GM19043 (cell line): ENCODE measurements at regions not wholly inside any gene's neighbourhood (a gene's known extent, or its start where the extent isn't known, plus 50 kb on each side); places are given as distances from the start of the nearest gene placed in this dataset.

Source experiments
- ATAC-seq: cut with Tn5 transposase; IDR thresholded peaks from one replicate; pipeline ENCODE4 v1.9.1; 2021; ENCODE audit warnings: low read depth; ENCODE audit not compliant: unreplicated experiment

DNA sequence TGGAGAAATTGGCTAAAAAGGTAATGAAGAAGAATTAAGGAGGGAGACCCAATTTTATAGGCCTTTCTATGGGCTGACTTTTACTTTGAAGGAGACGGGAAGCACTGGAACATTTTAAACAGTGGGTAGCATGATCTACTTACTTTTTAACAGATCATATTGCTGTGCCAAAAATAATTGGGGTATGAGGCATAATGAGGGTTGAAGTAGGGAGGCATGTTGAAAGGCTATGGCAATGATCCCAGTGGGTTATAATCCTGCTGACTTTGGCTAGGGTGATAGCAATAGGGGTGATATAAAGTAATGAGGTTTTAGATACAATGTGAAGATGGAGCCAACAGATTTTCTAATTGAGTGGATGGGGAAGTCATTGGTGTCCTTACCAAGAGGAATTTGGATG, 73.2 kb downstream of the GPR37 start:
- ATAC-seq = no peak

DNA sequence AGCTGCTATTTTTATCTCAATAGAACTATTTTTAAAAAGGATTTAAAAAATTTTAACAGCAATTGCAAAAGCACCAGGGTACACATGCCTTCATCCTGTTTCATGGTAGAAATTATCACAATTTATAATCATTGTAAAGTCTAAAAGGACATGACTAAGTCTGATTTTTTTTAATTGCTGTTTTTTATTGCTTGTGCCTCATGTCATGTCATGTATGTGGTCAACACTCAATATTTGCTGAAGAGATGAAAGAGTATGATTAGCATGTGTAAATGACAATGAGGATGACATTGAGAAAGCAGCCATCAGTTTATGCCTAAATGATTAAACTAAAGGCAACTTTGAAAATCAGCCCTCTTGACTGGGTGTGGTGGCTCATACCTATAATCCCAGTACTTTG, 74.8 kb downstream of the GPR37 start:
- ATAC-seq = no peak

DNA sequence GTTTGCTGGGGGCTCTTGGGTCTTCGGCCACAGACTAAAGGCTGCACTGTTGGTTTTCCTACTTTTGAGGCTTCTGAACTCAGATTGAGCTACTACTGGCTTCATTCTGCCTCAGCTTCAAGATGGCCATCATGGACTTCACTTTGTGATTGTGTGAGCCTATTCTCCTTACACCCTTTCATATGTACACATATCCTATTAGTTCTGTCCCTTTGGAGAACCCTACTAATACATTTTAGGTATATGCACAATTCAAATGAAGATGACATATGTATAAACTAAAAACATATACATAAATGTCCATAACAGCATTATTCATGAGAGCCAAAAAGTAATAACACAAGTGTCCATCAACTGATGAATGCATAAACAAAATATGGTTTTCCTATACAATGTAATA, 75.7 kb downstream of the GPR37 start:
- no peak for ATAC-seq

DNA sequence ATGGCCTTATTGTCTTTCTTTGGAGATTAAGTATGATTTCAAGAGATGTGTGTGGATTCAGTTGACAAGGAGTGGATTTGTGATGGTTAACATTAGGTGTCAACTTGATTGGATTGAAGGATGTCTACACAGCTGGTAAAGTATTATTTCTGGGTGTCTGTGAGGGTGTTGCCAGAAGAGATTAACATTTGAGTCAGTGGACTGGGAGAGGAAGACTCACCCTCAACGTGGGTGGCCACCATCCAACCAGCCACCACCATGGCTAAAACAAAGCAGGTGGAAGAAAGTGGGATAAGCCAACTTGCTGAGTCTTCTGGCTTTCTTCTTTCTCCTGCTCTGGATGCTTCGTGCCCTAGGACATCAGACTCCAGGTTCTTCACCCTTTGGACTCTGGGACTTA, 76.1 kb downstream of the GPR37 start:
- ATAC-seq = no peak

DNA sequence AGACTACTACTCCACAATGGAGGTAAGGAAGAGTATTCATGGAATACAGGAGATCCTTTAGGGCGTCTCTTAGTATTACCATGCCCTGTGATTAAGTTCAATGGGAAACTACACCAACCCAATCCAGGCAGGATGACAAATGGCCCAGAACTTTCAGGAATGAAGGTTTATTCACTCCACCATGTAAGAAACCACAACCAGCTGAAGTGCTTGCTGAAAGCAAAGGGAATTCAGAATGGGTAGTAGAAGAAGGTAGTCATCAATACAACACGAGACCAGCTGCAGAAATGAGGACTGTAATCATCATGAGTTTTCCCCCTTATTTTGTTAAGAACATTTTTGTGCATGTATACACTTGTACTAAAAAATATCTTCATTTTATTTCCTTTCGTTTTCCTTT, 76.6 kb downstream of the GPR37 start:
- ATAC-seq = no peak

DNA sequence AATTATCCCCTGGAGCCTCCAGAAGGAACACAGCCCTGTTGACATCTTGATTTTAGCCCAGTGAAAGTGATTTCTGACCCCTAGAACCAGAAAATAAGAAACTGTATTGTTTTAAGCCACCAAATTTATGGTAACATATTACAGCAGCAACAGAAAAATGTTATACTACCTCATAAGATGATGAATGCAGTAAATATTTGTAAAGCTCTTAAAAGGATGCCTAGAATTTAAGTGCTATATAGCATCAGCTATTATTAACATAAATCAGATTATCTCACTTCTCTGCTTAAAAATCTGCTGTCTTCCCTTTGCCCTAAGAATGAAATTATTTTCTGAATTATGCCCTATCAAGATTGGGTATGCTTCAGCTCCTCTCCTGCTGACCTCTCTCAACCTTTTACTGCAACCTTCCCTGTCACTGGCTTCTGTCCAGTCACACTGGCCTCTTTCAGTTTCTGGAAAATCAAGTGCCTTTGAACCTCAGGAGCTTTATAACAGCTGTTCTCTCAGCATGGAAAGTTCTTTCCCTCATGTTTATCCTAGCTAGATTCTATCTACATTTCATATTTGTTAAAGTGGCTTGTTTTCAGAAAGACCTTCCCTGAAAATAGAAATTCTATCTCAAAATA, 78.9 kb downstream of the GPR37 start:
- no peak for ATAC-seq

DNA sequence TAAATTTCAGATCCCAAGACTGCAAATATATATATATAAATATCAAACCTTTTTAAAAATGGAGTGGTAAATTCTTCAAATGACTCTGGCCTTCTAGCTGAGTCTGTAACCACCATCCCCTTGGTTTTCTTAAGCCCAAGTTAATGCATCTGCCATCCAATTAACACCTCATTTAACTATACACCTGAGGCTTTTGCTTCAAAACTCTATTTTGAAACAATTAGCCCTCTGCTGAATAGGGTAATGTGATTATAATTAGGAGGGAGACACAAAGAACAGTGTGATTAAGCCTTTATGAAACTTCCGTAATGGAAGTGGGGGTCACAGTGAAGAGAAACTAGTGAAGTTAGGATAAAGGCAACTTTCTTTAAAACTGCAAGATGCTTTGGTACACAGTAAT, 83.6 kb downstream of the GPR37 start:
- no peak for ATAC-seq

DNA sequence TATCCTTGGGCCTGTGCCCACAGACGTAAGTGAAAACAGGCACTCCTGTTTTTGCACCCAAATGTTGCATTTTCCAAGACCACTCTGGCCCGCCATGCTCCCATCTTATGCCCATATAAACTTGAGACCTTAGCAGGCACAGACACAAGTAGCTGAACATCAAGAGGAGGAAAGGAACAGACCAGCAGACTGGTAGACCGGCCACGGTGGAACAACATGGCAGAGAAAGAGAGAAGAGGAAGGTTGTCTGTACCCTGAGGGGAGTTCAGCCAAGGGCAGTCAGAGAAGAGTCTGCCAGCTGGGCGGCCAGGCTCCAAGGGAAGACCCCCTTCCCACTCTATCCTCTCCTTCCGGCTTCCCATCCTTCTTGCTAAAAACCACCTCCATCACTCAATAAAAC, 85.3 kb downstream of the GPR37 start:
- ATAC-seq = no peak

DNA sequence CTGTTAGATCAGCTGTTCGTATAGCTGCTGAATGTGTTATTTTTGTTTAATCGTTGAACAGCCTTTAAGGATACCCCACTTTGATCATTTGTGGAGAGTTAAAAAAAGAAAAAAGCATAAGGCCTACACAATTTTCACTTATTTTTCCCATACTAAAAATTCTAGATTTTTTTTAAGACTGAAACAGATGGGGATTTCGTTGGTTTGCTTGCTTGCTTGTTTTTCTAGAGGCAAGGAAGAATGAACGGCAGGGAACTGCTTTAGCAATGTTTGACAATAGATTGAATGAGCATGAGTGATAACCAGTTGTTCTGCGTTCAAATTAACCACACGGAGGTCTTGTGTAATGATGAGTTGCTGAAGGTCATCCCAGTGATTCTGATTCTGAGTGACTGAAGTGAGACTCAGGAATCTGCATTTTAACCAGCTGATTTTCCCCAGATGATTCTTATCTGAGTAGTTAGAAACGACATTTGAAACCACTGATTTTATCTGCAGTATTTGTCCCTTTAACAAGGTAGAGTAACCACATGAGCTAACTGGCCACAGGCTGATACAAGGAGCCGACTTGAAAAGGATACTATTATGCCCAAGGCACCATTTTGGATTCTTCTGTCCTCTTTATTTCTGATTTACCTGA, 85.9 kb downstream of the GPR37 start:
- no peak for ATAC-seq

DNA sequence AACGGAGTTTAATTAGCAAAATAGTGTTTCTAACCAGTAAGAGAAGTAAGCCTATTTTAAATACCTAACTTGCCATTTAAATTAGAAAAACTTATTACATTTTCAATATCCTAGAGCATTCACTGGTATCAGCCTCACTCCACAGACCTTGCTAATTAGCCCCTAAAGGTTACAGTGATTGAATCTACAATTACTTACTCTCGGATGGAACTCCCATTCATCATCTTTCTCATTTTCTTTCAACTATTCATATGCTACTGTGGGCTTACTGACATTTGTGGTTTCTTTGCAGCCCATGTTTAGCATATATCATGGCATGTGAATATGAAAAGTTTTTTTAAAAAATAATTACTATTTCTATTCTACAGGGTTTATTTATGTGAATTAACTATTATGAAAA, 86.4 kb downstream of the GPR37 start:
- ATAC-seq = no peak

DNA sequence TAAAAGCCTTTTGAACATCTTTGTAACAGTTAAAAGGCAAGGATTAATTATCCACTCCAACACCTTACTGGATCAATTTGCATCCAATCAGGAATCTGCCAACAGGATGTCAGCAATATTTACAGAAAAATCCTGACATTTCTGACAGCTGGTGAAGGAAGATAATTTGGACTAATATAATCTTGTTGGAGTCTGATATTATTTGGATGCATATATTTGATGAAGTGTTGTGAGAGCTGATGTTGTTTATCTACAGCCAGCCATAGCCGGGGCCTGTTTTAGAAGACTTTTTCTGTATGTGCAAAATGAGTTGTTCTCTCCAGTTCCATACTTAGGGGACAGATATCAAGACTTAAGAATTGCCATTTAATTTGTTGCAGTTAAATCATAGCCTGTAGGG, 91.1 kb downstream of the GPR37 start:
- no peak for ATAC-seq

DNA sequence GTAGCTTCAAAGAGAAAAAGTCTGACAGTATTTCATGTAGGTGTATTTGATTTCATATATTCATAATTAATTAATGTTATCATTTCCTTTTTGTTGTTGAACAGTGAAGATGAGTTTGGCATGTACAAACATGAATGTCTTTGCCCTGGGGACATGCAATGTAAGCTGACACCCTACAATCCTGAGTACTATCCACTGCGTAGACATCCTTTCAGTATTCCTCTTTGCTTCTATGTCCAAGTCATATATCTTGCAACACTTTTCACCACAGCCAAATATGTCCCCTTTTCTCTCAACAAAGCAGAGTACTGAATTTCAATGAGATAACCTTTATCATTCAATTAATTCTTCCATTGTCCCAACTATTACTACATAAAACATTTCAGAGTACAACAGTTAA, 93.6 kb downstream of the GPR37 start:
- no peak for ATAC-seq

DNA sequence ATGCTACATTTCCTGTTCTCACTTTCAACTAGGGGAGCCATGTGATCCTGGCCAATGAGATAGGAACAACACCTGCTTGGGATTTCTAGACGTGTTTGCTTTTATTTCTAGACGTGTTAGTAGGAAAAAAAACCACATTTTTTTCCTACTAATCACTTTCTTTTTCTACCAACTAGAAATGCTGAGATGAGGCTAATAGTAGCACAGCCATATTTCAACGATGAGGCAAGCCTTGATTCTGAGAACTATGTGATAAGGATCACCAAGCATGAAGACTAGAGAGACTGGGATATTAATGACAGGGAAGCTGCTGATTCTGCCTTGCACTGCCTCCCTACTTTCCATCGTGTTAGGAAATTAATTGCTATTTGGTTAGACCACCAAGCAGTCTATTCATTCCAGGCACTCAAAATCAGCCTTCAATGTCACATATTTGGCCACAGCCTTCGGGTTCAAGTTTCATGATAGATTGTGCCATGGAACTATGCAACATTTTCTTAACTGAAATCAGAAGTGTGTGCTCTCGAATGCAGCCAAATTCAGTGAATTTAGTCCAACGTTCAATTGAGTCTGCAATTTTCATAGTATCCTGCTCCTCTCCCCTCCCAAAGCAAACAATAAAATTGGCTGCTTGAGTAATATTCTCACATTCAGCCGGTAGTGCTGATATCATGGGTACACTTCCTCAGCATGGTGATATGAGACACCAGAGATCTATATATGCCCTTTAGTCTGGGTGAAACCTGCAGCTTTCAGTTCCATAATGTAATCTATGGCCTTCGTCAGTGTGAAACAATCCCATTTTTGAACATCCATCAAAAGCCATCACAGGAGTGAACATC, 98.1 kb downstream of the GPR37 start:
- ATAC-seq = no peak

DNA sequence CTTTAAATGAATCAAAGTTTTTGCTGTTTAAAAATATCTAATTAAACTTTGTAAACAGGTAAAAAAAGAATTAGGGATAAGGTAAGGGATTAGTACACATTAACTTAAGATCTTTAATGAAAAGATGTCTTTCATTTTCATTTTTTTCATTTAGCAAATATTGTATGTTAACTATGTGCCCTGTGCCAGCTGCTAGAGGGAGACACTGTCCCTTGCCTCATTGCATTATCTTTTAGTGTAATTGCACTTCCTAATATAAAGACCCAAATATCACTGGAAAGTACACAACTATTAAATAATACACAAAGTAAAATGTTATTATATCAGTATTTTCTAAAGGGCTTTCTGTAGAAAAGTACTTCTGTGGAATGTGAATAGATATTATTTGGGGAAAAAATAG, 102.7 kb downstream of the GPR37 start:
- no peak for ATAC-seq

DNA sequence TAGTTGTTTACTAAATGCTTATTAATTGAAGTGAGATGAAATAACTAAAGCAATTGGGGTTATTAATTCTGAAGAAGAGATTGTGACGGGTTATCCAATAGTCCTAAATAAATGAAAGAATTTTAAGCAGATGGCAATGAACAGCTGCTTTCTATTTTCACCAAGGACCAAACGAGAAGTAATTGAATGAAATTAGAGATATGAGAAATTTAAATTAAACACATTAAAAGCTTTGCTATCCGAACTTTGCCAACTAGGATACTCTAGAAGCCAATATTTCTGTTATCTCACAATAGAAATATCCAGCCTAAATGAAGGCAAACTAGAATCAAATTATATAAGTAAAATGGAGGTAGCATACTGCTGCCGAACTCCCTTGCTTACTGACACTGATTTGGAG, 103.2 kb downstream of the GPR37 start:
- ATAC-seq = no peak

DNA sequence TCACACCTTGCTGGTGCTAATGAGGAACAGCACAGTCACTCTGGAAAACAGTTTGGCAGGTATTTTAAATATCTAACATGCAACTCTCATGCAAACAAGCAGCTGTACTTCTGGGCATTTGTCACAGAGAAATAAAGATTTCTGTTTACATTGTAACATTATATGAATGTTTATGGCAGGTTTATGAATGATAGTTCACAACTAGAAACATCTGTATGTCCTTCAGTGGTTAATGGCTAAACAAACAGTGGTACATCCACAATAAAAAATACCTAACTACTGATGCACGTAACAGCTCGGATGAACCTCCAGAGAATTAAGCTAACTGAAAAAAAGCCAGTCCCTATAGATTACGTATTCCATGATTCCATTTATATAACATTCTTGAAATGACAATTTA, 109.6 kb downstream of the GPR37 start:
- ATAC-seq = no peak

DNA sequence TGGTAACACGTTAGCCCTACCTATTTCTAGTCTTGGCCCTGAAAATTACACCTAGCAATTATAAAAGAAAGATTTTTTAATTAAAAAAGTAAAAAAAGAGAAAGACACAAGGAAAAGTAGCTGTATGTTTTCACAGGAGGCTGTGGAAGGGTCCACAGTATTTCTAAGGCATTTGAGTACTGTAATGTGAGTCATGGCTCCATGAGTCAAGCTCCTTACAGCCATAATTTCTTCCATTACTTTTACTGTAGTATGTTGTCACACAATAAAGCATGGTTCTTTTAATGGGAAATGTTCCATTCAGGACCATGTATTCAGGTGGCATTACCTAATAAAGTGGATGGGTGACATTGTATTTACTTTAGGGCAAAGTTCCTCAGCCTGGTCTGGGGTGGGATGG, 113.4 kb downstream of the GPR37 start:
- no peak for ATAC-seq

DNA sequence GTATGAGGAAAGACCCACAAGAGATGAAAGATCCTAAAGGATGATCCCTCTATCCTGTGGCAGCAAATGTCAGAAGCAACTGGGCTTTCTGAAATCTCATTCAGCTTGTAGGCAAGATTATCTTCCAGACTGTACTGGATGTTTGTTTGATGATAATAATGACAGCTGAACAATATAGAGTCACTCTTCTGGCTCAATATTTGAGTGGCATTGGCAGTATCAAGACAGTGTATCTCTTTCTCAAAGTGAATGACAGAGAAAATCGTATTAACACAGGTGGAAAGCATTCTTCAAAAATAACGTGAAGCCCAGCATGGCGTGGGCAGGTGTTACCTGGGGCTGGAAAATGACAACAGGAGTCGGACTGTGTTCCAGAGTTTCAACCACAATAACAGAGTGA, 114.5 kb downstream of the GPR37 start:
- ATAC-seq = no peak

DNA sequence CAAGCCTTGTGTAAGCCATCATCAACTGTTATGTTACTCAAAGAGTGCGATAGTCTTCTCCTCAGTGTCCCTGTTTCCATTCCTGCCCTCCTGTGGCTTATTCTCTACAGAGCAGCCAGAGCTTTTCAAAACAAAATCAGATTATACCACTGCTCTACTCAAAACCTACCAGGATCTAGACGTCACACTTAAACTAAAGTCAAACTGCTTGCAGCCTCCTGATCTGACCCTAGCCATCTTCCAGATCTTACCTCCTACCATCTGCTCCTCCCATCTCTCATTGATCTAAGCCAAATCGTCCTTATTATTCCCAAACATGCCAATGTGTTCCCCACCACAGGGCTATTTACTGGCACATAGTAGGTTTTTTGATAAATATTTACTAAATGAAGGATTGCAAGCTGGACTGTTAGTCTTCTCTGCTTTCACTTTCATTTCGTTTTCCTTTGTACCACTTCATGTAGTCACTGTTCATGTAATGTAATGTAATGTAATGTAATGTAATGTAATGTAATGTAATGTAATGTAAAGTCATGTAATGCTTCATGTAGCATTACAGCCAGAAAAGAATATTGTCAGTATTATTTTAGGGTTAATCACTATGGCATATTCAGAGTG, 116.1 kb downstream of the GPR37 start:
- no peak for ATAC-seq

DNA sequence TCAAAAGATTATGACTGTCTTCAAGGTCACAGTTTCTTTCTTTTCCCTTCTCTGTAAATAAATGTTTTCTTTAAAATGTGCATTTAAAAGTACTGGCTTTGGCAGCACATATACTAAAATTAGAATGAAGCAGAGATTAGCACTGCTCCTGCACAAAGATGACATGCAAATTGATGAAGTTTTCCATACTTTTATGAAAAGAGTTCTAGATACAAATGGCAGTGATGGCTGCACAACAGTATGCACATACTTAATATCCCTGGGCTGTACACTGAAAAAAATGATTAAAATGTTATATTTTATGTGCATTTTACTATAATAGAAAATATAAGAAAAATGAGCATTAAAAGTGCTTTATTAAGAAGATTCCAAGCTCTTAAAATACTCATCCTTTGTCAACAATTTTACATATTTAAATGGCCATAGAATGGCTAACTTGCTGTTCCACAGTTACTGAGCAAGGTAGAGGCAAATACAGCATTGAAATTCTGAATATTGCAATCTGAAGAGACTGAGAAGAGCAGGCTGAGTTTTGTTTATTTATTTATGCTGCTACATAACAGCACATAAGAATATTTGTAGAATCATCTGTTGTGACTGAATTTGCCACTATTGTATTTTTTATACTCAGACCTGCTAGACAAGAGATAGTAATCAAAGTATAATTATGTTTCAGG, 117.8 kb downstream of the GPR37 start:
- ATAC-seq = no peak

DNA sequence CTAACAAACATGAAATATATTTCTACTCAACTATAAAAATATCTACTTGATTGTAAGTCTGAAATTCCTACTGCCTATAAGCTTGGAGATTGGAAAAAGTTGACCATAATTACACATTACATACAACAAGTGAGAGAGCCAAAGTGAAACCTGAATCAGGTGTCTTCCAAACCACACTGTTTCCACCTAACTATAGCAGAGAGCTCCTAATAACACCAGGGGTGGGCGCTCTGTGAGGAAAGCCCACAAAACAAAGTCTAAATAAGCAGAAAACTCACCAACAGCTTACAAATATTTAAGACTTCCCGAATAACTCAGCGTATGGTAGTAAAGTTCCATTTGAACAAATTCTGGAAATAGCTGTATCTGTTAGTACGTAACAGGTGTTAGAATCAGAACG, 119.9 kb downstream of the GPR37 start:
- ATAC-seq = no peak
